Stimulated activated naive CD8-positive, alpha-beta T cell treated with anti-CD3 and anti-CD28 coated beads, Interleukin-15, amount 100 ng/mL, for 72 hours (primary cell): ENCODE measurements at regions not wholly inside any gene's neighbourhood (a gene's known extent, or its start where the extent isn't known, plus 50 kb on each side); places are given as distances from the start of the nearest gene placed in this dataset.
A peak's percentile ranks its signal among the peaks of the same experiment; 100 is the strongest.

Experiments
- ATAC-seq: fragments of 150-1000 bp; cut with Tn5 transposase; 2 replicates; pipeline ENCODE4 v1.10.0; 2021; ENCODE audit warnings: mild to moderate bottlenecking, moderate library complexity
- DNase-seq, 2 donors: peaks; one replicate each; pipeline ENCODE4 v3.0.0; 2021 to 2022
- H3K27ac Mint-ChIP-seq, 2 donors: one replicate each; pipeline ENCODE4 v1.8.0; 2022; ENCODE audit warnings: mild to moderate bottlenecking in 2 of 2, mixed read lengths in 2 of 2, moderate library complexity in 2 of 2
- H3K27me3 Mint-ChIP-seq: one replicate; pipeline ENCODE4 v1.8.0; 2022; ENCODE audit warnings: mixed read lengths
- H3K4me1 Mint-ChIP-seq: one replicate; pipeline ENCODE4 v1.8.0; 2022; ENCODE audit warnings: mild to moderate bottlenecking, mixed read lengths
- H3K4me3 Mint-ChIP-seq, 2 donors: one replicate each; pipeline ENCODE4 v1.8.0; 2022; ENCODE audit warnings: mild to moderate bottlenecking in 2 of 2, mixed read lengths in 2 of 2, moderate library complexity in 1 of 2
- H3K9me3 Mint-ChIP-seq, 2 donors: one replicate each; pipeline ENCODE4 v1.8.0; 2022; ENCODE audit warnings: mixed read lengths in 2 of 2

DNA sequence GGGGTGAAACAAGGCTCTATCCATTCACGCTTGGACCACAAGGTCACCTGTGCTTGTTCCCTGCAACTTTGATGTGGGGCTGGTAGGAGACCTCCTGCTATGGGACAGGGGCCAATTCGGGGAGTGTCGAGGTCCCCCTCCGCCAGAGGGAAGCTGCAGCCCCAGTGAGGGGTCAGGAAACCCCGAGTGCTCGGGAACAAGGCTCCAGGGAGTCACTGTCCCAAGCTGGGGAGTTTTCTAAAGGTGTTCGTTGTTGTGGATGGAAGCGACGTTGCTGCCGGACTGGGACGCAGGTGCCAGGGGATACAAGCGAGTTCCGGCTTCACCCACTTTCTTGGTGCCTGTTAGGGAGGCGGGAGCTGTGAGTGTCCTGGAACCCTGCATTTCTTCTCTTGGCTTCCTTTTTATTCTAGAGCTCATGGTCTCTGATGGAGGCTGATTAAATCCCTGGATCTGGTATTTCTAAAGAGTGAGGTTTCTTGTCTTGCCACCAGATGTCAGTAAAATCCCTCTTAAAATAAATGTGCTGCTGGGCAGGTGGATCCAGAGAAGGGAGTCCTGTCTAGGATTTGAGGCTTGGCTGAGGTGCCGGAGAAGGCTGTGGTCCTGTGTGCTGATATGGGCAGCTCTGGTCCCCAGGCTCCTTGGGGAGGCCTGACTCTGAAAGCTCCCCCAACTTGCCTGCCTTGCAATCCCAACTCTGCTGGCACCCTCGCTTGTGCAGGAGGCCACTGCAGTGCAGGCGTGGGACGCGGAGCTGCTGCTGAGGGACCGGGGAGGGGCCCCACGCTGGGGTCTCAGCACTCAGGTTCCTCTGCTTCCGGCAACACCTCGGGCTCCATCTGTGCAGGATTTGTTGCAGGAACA, 153.9 kb downstream of the TEX29 start:
- Mint-ChIP-seq H3K27me3 (peaks cover 9% of the 10 kb centered on the region), H3K9me3 (no peaks in the 10 kb centered on the region), H3K27ac (peak overlapping the region in 1 of 2 donors; percentile 48), H3K4me1 (no peaks in the 10 kb centered on the region), H3K4me3 (no peak overlapping the region)
- ATAC-seq = no peak
- no peak for DNase-seq

GRCh38 chr13:111475488-111475887, 155.0 kb downstream of the TEX29 start:
- Mint-ChIP-seq H3K27ac (peak overlapping the region in 1 of 2 donors; percentile 86), H3K4me1 (no peaks in the 10 kb centered on the region), H3K27me3 (peaks cover 9% of the 10 kb centered on the region), H3K9me3 (no peaks in the 10 kb centered on the region), H3K4me3 (no peak overlapping the region)
- ATAC-seq (no peak), DNase-seq (no peak)

- peaks cover 9% of the 10 kb centered on the region for H3K27me3 Mint-ChIP-seq
- no peak overlapping the region for H3K27ac Mint-ChIP-seq
- no peaks in the 10 kb centered on the region for H3K4me1 Mint-ChIP-seq
- no peak overlapping the region for H3K4me3 Mint-ChIP-seq
- H3K9me3 Mint-ChIP-seq = no peaks in the 10 kb centered on the region
- no peak for DNase-seq
- no peak for ATAC-seq
Measured at GRCh38 chr13:111476197-111476596, 155.8 kb downstream of the TEX29 start.

- no peak overlapping the region for H3K4me3 Mint-ChIP-seq
- no peaks in the 10 kb centered on the region for H3K4me1 Mint-ChIP-seq
- H3K27ac Mint-ChIP-seq = no peak overlapping the region
- H3K27me3 Mint-ChIP-seq = no peaks in the 10 kb centered on the region
- DNase-seq (no peak), ATAC-seq (peak; percentile 5)
- H3K9me3 Mint-ChIP-seq = no peaks in the 10 kb centered on the region
Measured at GRCh38 chr13:111479412-111479811, 159.0 kb downstream of the TEX29 start.

- no peaks in the 10 kb centered on the region for H3K27me3 Mint-ChIP-seq
- H3K27ac Mint-ChIP-seq = no peak overlapping the region
- ATAC-seq (no peak), DNase-seq (no peak)
- H3K4me3 Mint-ChIP-seq = no peak overlapping the region
- no peaks in the 10 kb centered on the region for H3K4me1 Mint-ChIP-seq
- H3K9me3 Mint-ChIP-seq = no peaks in the 10 kb centered on the region
Measured at GRCh38 chr13:111480503-111480902, 160.1 kb downstream of the TEX29 start.

DNA sequence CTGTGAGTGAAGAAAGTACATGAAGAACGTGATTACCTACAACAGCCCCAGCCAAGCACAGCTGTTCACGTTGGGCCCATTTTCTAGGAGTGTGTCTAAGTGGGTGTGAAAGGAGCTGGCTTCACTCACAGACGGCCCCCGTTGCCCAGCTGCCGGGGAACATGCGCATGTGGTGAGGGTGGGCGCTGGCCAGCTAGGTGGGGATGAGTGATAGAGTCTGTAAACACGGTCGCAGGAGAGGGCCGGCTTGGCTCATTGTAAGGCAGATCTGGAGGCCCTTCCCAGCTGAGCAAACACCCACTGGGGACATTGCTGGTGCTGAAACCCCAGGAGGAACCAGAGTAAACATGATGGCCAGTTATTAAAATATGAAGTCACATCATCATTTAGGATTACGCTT, 160.5 kb downstream of the TEX29 start:
- Mint-ChIP-seq H3K9me3 (no peaks in the 10 kb centered on the region), H3K27ac (no peak overlapping the region), H3K27me3 (no peaks in the 10 kb centered on the region), H3K4me1 (no peaks in the 10 kb centered on the region), H3K4me3 (no peak overlapping the region)
- no peak for ATAC-seq
- no peak for DNase-seq

- Mint-ChIP-seq H3K4me1 (no peaks in the 10 kb centered on the region), H3K9me3 (peaks cover 0 to 10% of the 10 kb centered on the region in 2 donors), H3K27me3 (no peaks in the 10 kb centered on the region), H3K4me3 (no peak overlapping the region), H3K27ac (no peak overlapping the region)
- no peak for DNase-seq
- no peak for ATAC-seq
Measured at GRCh38 chr13:111482126-111482525, 161.7 kb downstream of the TEX29 start.

- Mint-ChIP-seq H3K9me3 (peaks cover 0 to 19% of the 10 kb centered on the region in 2 donors), H3K4me3 (no peak overlapping the region), H3K27ac (peak overlapping the region; percentile 40 to 92), H3K27me3 (no peaks in the 10 kb centered on the region), H3K4me1 (no peaks in the 10 kb centered on the region)
- no peak for ATAC-seq
- no peak for DNase-seq
Measured at GRCh38 chr13:111482806-111483620, 162.6 kb downstream of the TEX29 start.

DNA sequence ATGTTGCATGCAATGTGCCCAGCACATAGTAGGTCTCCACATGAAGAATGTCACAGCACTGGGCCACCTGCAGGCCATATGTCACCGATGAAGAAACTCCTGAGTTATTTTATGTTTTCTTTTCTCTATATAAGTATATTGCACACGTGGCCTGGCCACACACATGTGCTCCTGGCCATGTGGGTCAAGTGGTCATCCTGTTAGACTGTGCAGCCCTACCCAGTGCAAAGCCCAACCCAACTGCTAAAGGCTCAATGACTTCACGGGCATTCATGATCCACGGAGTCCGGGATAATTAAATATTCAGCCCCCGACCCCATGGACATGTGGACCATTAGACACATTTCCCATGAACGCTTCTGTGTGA, 163.2 kb downstream of the TEX29 start:
- Mint-ChIP-seq H3K9me3 (peaks cover 0 to 23% of the 10 kb centered on the region in 2 donors), H3K4me3 (no peak overlapping the region), H3K27me3 (no peaks in the 10 kb centered on the region), H3K27ac (no peak overlapping the region), H3K4me1 (no peaks in the 10 kb centered on the region)
- no peak for DNase-seq
- ATAC-seq = no peak

DNA sequence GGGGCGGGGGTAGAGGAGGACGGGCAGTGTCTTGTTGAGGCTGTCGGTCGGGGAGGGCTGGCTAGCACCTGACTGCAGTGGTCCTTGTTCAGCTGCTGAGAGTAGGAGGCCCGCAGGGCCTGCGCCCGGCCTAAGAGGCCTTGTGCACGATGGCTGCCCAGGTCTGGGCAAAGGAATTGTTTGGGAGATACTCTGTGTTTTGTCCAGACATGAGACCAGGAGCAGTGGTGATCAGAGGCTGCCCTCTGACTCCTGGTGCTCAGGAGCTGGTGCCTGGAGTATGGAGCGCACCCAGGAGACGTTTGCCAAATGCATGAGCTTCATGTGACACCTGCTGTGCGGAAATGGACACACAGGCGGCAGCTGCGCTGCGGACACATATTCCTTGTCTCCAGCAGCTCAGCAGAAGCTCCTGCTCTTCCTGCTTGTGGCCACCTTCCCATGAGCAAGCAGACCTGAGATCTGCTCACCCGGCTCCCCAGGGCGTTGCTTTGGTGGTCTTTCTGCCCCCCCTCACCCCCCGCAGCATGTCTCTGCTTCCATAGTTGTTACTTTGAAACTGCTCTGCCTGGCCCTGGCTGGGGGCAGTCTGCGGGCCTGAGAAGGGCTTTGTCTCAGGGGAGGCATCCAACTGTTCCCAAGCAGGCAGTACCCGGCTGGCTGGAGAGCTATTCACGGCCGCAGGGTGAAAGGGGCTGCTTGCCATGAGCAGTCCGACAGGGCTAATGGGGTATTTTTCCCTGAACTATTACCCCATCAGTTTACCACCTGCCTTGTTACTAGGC, 163.9 kb downstream of the TEX29 start:
- H3K4me3 Mint-ChIP-seq = no peak overlapping the region
- peaks cover 0 to 23% of the 10 kb centered on the region in 2 donors for H3K9me3 Mint-ChIP-seq
- no peak for ATAC-seq
- no peaks in the 10 kb centered on the region for H3K27me3 Mint-ChIP-seq
- no peak overlapping the region for H3K27ac Mint-ChIP-seq
- no peak for DNase-seq
- H3K4me1 Mint-ChIP-seq = no peaks in the 10 kb centered on the region

DNA sequence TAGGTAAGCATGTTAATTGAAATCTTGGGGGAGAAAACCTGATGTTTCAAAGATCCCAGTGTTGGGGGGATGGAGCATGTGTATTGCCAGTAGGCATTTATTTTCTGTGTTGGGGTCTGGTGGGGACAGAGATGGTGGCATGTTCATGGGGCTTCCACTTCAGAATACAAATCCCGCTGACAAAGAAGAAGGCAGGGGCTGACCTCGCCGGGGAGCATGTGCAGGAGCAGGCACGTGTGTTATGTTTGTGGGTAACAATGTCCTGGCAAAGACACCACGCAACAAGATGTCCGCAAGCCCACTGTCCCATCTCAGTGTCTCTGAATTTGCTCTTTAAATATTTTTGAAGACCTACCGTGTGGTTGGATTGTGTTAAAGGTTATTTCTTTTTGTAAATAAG, 164.5 kb downstream of the TEX29 start:
- DNase-seq (no peak), ATAC-seq (no peak)
- H3K9me3 Mint-ChIP-seq = peaks cover 0 to 23% of the 10 kb centered on the region in 2 donors
- H3K27me3 Mint-ChIP-seq = no peaks in the 10 kb centered on the region
- H3K27ac Mint-ChIP-seq = no peak overlapping the region
- no peak overlapping the region for H3K4me3 Mint-ChIP-seq
- no peaks in the 10 kb centered on the region for H3K4me1 Mint-ChIP-seq

DNA sequence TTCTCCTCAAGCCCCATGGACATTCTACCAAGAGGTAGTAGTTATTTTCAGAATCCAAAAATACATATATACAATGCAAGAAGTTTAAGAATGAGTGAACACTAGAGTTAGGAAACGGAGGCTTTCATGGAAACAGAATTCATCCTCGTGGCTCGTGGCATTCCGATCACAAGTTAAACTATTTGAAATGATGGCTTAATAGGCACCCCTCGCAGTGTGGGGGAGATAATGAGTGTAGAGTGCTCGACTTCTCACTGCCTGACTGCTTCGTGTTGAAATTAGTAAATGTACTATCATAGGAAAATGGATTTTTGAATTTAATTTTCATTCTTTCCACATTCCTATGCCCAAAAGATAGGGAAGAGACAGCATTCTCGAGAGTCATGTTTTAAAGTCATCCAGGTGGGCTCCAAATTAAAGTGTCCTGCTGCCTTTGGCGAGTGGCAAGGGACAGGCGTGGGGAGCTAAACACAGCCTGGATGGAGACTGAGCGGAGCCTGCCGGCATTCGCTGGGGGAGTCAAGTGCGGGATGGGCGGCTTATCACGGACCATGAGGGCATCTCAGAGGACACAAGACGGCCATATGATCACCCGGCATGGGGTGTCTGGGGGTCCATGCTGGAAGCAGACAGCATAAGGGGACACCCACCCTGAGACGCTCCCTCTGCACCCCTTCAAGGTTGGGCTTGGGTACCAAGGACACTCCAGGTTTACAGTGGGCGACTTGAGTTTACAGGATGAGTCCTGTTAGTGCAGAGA, 165.2 kb downstream of the TEX29 start:
- no peaks in the 10 kb centered on the region for H3K27me3 Mint-ChIP-seq
- peaks cover 0 to 23% of the 10 kb centered on the region in 2 donors for H3K9me3 Mint-ChIP-seq
- H3K4me3 Mint-ChIP-seq = no peak overlapping the region
- DNase-seq (no peak), ATAC-seq (no peak)
- no peaks in the 10 kb centered on the region for H3K4me1 Mint-ChIP-seq
- H3K27ac Mint-ChIP-seq = no peak overlapping the region

- DNase-seq (no peak), ATAC-seq (no peak)
- peaks cover 0 to 23% of the 10 kb centered on the region in 2 donors for H3K9me3 Mint-ChIP-seq
- peaks cover 6% of the 10 kb centered on the region for H3K27me3 Mint-ChIP-seq
- no peak overlapping the region for H3K27ac Mint-ChIP-seq
- H3K4me1 Mint-ChIP-seq = no peaks in the 10 kb centered on the region
- no peak overlapping the region for H3K4me3 Mint-ChIP-seq
Measured at GRCh38 chr13:111486331-111486730, 165.9 kb downstream of the TEX29 start.

- DNase-seq (no peak), ATAC-seq (no peak)
- no peak overlapping the region for H3K4me3 Mint-ChIP-seq
- no peaks in the 10 kb centered on the region for H3K4me1 Mint-ChIP-seq
- H3K9me3 Mint-ChIP-seq = peaks cover 0 to 23% of the 10 kb centered on the region in 2 donors
- no peak overlapping the region for H3K27ac Mint-ChIP-seq
- H3K27me3 Mint-ChIP-seq = peaks cover 10% of the 10 kb centered on the region
Measured at GRCh38 chr13:111486801-111487200, 166.4 kb downstream of the TEX29 start.
